ENCODE measurements at regions not wholly inside any gene's neighbourhood (a gene's known extent, or its start where the extent isn't known, plus 50 kb on each side); places are given as distances from the start of the nearest gene placed in this dataset.

DNA sequence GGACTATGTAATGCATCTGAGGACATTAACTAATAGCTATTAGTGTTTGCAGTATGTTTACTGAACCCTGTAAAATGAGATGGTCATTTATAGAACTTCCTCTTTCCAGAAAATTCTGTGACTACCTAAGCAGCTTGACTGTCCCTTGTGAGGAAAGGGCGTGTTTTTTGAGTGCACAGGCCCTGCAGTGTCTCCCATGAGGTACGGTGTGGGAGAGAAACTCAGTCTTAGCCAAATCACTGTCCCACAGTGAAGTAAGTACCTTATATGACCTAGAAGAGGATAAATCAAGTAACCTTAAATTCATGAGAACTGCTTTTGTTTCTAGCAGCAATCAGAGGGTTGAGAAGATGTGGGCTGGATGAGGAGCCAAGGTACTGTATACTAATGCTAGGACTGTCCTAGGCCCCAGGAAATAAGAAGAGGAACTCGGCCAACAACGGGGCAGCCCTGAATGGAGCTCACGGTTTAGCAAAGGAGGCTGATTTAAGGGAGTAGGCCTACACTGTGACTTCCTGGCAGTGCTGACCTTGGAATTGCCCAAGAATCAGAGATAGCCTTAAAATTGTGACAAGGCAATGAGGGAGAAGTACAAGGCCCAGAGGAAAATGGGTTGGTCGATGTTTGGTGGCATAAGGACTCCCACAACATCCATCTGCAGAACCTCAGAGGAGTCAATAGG lies 103.5 kb upstream of the CTAGE1 start:
- DNase-seq (no peak), ATAC-seq (no peak)
- Histone ChIP-seq H3K27me3 (ENCODE audit: low read depth) (no peaks in the 10 kb centered on the region), H3K36me3 (no peaks in the 10 kb centered on the region), H3K27ac (no peak overlapping the region), H3K4me1 (no peaks in the 10 kb centered on the region), H3K9me3 (no peaks in the 10 kb centered on the region), H3K4me3 (no peak overlapping the region)
- intact Hi-C loops (cut with DNase I) = no loop called here
- TF ChIP-seq, protein P1, sequence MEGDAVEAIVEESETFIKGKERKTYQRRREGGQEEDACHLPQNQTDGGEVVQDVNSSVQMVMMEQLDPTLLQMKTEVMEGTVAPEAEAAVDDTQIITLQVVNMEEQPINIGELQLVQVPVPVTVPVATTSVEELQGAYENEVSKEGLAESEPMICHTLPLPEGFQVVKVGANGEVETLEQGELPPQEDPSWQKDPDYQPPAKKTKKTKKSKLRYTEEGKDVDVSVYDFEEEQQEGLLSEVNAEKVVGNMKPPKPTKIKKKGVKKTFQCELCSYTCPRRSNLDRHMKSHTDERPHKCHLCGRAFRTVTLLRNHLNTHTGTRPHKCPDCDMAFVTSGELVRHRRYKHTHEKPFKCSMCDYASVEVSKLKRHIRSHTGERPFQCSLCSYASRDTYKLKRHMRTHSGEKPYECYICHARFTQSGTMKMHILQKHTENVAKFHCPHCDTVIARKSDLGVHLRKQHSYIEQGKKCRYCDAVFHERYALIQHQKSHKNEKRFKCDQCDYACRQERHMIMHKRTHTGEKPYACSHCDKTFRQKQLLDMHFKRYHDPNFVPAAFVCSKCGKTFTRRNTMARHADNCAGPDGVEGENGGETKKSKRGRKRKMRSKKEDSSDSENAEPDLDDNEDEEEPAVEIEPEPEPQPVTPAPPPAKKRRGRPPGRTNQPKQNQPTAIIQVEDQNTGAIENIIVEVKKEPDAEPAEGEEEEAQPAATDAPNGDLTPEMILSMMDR (IDR thresholded peaks at IDR 0.05) = no peak

DNA sequence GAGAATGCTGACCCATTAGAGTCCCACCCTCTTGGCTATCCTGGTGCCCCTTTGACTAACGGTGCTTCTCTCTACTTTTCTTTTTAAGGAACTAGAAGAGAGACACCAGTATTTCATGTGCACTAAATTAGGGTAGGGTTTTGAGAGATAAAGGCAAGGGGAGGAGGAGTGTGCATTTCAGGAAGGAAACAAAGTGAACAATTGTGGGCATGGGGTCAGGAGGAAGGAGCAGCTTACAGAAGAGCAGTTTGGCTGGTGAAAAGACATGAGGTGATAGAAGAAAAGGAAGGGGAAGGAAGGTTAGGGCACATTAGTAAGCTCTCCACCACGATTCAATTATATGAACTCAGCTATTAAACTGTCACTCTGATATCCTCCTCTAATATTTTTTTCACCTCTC lies 105.8 kb upstream of the CTAGE1 start:
- Histone ChIP-seq H3K27me3 (ENCODE audit: low read depth) (no peaks in the 10 kb centered on the region), H3K4me1 (no peaks in the 10 kb centered on the region), H3K4me3 (no peak overlapping the region), H3K36me3 (no peaks in the 10 kb centered on the region), H3K27ac (no peak overlapping the region), H3K9me3 (no peaks in the 10 kb centered on the region)
- TF ChIP-seq, protein P1 (IDR thresholded peaks at IDR 0.05) = no peak
- ATAC-seq (no peak), DNase-seq (no peak)
- intact Hi-C loops (cut with DNase I) = no loop called here

DNA sequence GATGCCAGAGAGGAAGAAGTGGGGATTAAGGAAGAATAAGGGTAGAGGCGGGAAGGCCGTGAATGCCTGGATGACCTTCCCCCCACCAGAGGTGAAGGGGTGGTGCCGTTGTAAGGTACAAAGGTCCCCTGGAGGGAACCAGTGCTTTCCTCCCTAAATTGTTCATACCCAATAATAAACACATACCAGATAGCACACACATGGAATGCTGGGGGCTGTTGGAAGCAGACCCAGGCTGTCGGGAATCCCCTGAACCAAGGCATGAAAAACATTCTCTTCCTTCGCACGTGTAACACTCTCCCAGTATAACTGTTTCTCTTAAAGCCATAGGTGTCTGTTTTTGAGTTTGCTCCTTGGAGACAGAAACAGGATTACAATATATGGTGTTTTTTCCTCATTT lies 107.1 kb upstream of the CTAGE1 start:
- intact Hi-C loops (cut with DNase I) = no loop called here
- H3K27me3 ChIP-seq (ENCODE audit: low read depth) = no peaks in the 10 kb centered on the region
- no peak for ATAC-seq

DNA sequence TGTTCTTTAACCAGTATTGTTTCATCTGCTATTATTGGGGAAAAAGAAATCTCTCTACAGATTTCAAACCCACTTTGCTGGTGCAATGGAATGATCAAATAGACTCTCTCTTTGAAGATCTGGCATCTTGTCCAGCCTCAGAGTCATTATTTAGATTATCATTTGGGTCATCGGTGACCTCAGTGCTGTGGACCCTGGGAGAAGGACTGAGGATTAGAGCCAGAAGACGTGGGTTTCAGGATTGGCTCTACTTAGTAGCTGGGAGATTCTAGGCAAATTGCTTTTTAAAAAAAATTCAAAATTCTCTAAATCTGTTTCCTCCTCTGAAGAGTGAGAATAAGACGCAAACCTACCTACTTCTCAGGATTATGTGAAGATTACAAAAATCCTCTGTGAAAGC lies 107.6 kb upstream of the CTAGE1 start:
- DNase-seq (no peak), ATAC-seq (no peak)
- TF ChIP-seq, protein P1 (IDR thresholded peaks at IDR 0.05) = no peak
- Histone ChIP-seq H3K27me3 (ENCODE audit: low read depth) (no peaks in the 10 kb centered on the region), H3K27ac (no peak overlapping the region), H3K36me3 (no peaks in the 10 kb centered on the region), H3K9me3 (no peaks in the 10 kb centered on the region), H3K4me3 (no peak overlapping the region), H3K4me1 (no peaks in the 10 kb centered on the region)
- intact Hi-C loops (cut with DNase I) = no loop called here

More for the DNA sequence above, 107.1 kb upstream of the CTAGE1 start:
- DNase-seq = no peak
- Histone ChIP-seq H3K36me3 (no peaks in the 10 kb centered on the region), H3K4me3 (no peak overlapping the region), H3K27ac (no peak overlapping the region), H3K9me3 (no peaks in the 10 kb centered on the region), H3K4me1 (no peaks in the 10 kb centered on the region)
- TF ChIP-seq, protein P1 (IDR thresholded peaks at IDR 0.05) = no peak

DNA sequence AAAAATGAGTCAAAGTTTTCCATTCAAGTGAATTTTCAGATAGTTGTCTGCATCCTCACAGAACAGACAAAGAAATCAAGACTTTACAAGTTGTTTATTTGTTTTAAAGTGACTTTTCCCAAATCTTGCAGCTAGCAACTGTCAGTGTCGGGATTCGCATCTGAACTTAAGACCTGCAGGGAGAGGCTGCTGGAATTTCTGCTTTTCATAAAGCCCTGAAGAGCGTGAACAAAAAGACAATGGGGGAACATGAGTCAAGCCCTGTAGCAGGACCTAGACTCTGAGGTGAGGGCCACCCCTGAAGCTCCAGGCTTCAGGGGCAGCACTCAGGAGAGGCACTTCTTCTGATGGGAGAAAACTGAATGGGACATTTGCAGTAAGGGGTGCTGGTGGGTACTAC lies 108.2 kb upstream of the CTAGE1 start:
- intact Hi-C loops (cut with DNase I) = no loop called here
- H3K4me3 ChIP-seq = no peak overlapping the region
- no peak for ATAC-seq
- no peaks in the 10 kb centered on the region for H3K4me1 ChIP-seq
- H3K36me3 ChIP-seq = no peaks in the 10 kb centered on the region
- no peak for DNase-seq
- H3K27me3 ChIP-seq (ENCODE audit: low read depth) = no peaks in the 10 kb centered on the region
- TF ChIP-seq, protein P1 (IDR thresholded peaks at IDR 0.05) = no peak
- no peaks in the 10 kb centered on the region for H3K9me3 ChIP-seq
- no peak overlapping the region for H3K27ac ChIP-seq
